Tibial artery (tissue), 4 donors: ENCODE measurements at regions not wholly inside any gene's neighbourhood (a gene's known extent, or its start where the extent isn't known, plus 50 kb on each side); places are given as distances from the start of the nearest gene placed in this dataset.

Experiments
- DNase-seq, 2 donors: peaks; one replicate each; pipeline ENCODE4 v3.0.0-alpha.2; 2019
- H3K27ac ChIP-seq, 2 donors: fragments of 200-600 bp; sonication (generic) in 1 of 2; 1 replicate in 1 of 2; 2 replicates in 1 of 2; pipeline ENCODE4 v1.5.1; 2018 to 2019; ENCODE audit warnings: mild to moderate bottlenecking in 1 of 2
- H3K27me3 ChIP-seq, 2 donors: fragments of 200-600 bp; sonication (generic) in 1 of 2; one replicate each; pipeline versions ENCODE4 v1.5.1 to v1.6.0; 2016 to 2019
- H3K36me3 ChIP-seq, 3 donors: fragments of 200-600 bp; sonication (generic) in 2 of 3; one replicate each; pipeline ENCODE4 v1.5.1; 2016 to 2019; ENCODE audit warnings: mild to moderate bottlenecking in 2 of 3
- H3K4me1 ChIP-seq, 4 donors: fragments of 200-600 bp; sonication (generic) in 2 of 4; 1 replicate in 3 of 4; 2 replicates in 1 of 4; pipeline ENCODE4 v1.5.1; 2016 to 2019
- H3K4me3 ChIP-seq, 2 donors: fragments of 200-600 bp; sonication (generic) in 1 of 2; 1 replicate in 1 of 2; 2 replicates in 1 of 2; pipeline ENCODE4 v1.5.1; 2018 to 2019; ENCODE audit warnings: mild to moderate bottlenecking in 2 of 2
- H3K9me3 ChIP-seq, 3 donors: fragments of 200-600 bp; sonication (generic) in 1 of 3; one replicate each; pipeline ENCODE4 v1.5.1; 2016 to 2019
- CTCF ChIP-seq, 2 experiments: fragments of 200-600 bp in 1 of 2; fragments of 450-650 bp in 1 of 2; IDR thresholded peaks; one replicate each; pipeline ENCODE4 v1.5.1; 2017 to 2019; ENCODE audit warnings: antibody characterized with exemption in 2 of 2, mild to moderate bottlenecking in 1 of 2, moderate library complexity in 1 of 2
- intact Hi-C: fragments of 100-400 bp; cut with DNase I; formaldehyde crosslinking; loops from one replicate; pipeline ENCODE4 v1.15.0; 2023; ENCODE audit warnings: low total_unique reads

- Histone ChIP-seq H3K27me3 (no peaks in the 10 kb centered on the region), H3K27ac (no peak overlapping the region), H3K36me3 (no peaks in the 10 kb centered on the region), H3K9me3 (no peaks in the 10 kb centered on the region), H3K4me1 (no peaks in the 10 kb centered on the region), H3K4me3 (no peak overlapping the region)
- intact Hi-C loops = no loop called here
- TF ChIP-seq CTCF (IDR thresholded peaks at IDR 0.05) = no peak
- DNase-seq = no peak
Observed at GRCh38 chr4:60368986-60369385, 831.1 kb upstream of the ADGRL3 start.

GRCh38 chr4:60378010-60378409 lies 822.1 kb upstream of the ADGRL3 start:
- TF ChIP-seq CTCF (IDR thresholded peaks at IDR 0.05) = no peak
- DNase-seq = no peak
- H3K4me3 ChIP-seq = no peak overlapping the region
- intact Hi-C loops = no loop called here
- H3K4me1 ChIP-seq = no peaks in the 10 kb centered on the region
- H3K9me3 ChIP-seq = no peaks in the 10 kb centered on the region
- no peak overlapping the region for H3K27ac ChIP-seq
- no peaks in the 10 kb centered on the region for H3K36me3 ChIP-seq
- no peaks in the 10 kb centered on the region for H3K27me3 ChIP-seq

GRCh38 chr4:60384516-60384915 lies 815.6 kb upstream of the ADGRL3 start:
- no peaks in the 10 kb centered on the region for H3K36me3 ChIP-seq

GRCh38 chr4:60389633-60390032 lies 810.5 kb upstream of the ADGRL3 start:
- peaks cover 0 to 3% (median 0%) of the 10 kb centered on the region in 3 donors for H3K9me3 ChIP-seq
- intact Hi-C loops = no loop called here
- no peak for TF ChIP-seq CTCF (IDR thresholded peaks at IDR 0.05)
- no peaks in the 10 kb centered on the region for H3K27me3 ChIP-seq
- no peaks in the 10 kb centered on the region for H3K36me3 ChIP-seq
- DNase-seq = no peak
- no peak overlapping the region for H3K27ac ChIP-seq
- H3K4me1 ChIP-seq = no peaks in the 10 kb centered on the region
- H3K4me3 ChIP-seq = no peak overlapping the region

More at GRCh38 chr4:60384516-60384915, 815.6 kb upstream of the ADGRL3 start:
- H3K27ac ChIP-seq = no peak overlapping the region
- intact Hi-C loops = no loop called here
- no peaks in the 10 kb centered on the region for H3K4me1 ChIP-seq
- no peak for TF ChIP-seq CTCF (IDR thresholded peaks at IDR 0.05)
- no peaks in the 10 kb centered on the region for H3K9me3 ChIP-seq
- DNase-seq = no peak
- no peak overlapping the region for H3K4me3 ChIP-seq
- H3K27me3 ChIP-seq = no peaks in the 10 kb centered on the region

GRCh38 chr4:60396341-60397049 lies 803.6 kb upstream of the ADGRL3 start:
- Histone ChIP-seq H3K27ac (no peak overlapping the region), H3K9me3 (no peaks in the 10 kb centered on the region), H3K4me3 (no peak overlapping the region), H3K4me1 (no peaks in the 10 kb centered on the region), H3K27me3 (no peaks in the 10 kb centered on the region), H3K36me3 (no peaks in the 10 kb centered on the region)
- DNase-seq = no peak
- intact Hi-C loops = no loop called here
- no peak for TF ChIP-seq CTCF (IDR thresholded peaks at IDR 0.05)

GRCh38 chr4:60400593-60400992 lies 799.5 kb upstream of the ADGRL3 start:
- intact Hi-C loops = no loop called here
- no peak overlapping the region for H3K4me3 ChIP-seq
- no peak for TF ChIP-seq CTCF (IDR thresholded peaks at IDR 0.05)

More at GRCh38 chr4:60400593-60400992, 799.5 kb upstream of the ADGRL3 start:
- no peaks in the 10 kb centered on the region for H3K27me3 ChIP-seq
- no peaks in the 10 kb centered on the region for H3K9me3 ChIP-seq
- H3K36me3 ChIP-seq = no peaks in the 10 kb centered on the region
- H3K27ac ChIP-seq = no peak overlapping the region
- DNase-seq = no peak
- no peaks in the 10 kb centered on the region for H3K4me1 ChIP-seq
